A673 (cell line): ENCODE measurements at regions not wholly inside any gene's neighbourhood (a gene's known extent, or its start where the extent isn't known, plus 50 kb on each side); places are given as distances from the start of the nearest gene placed in this dataset.

ENCODE experiments used
- BruUV-seq: library from RNA; stranded (reverse); fragments of 400-500 nt; replicated peaks from 2 replicates; lab custom pipeline; 2021; lab: Mats Ljungman, UMichigan
- CTCF ChIA-PET: fragments of 300-600 bp; sonication (Branson Sonifier 250); formaldehyde crosslinking; loops from one replicate; lab custom pipeline; 2022; ENCODE audit warnings: antibody characterized with exemption; lab: Charles Lee
- POLR2A ChIA-PET: fragments of 300-600 bp; sonication (Branson Sonifier 250); formaldehyde crosslinking; loops from one replicate; lab custom pipeline; 2022; ENCODE audit warnings: antibody characterized with exemption; ENCODE audit not compliant: low non-redundant PET; lab: Charles Lee
- DNase-seq: peaks from one replicate; pipeline ENCODE4 v3.0.0-alpha.2; 2015; ENCODE audit warnings: low spot score
- H3K27ac ChIP-seq: fragments of 200-600 bp; sonication (generic); 2 replicates; pipeline ENCODE4 v1.5.1; 2016; ENCODE audit warnings: mixed run types, low read depth, mild to moderate bottlenecking, mixed read lengths, antibody characterized with exemption, low read length; ENCODE audit not compliant: poor library complexity, severe bottlenecking
- H3K27me3 ChIP-seq: fragments of 200-600 bp; sonication (generic); replicated peaks from 2 replicates; pipeline ENCODE4 v1.6.1; 2017; ENCODE audit warnings: mixed run types, low read depth, mild to moderate bottlenecking, mixed read lengths, antibody characterized with exemption, low read length; ENCODE audit not compliant: insufficient read depth, poor library complexity
- H3K36me3 ChIP-seq: fragments of 200-600 bp; sonication (generic); 2 replicates; pipeline ENCODE4 v1.6.1; 2016; ENCODE audit warnings: mixed run types, mild to moderate bottlenecking, mixed read lengths, antibody characterized with exemption, low read length; ENCODE audit not compliant: insufficient read depth, poor library complexity, severe bottlenecking
- H3K4me1 ChIP-seq: fragments of 200-600 bp; sonication (generic); 2 replicates; pipeline ENCODE4 v1.6.1; 2017; ENCODE audit warnings: mixed run types, mild to moderate bottlenecking, mixed read lengths, antibody characterized with exemption, low read length; ENCODE audit not compliant: insufficient read depth, poor library complexity, severe bottlenecking
- H3K4me3 ChIP-seq: fragments of 200-600 bp; sonication (generic); 2 replicates; pipeline ENCODE4 v1.5.1; 2016; ENCODE audit warnings: low read depth, mixed run types, mild to moderate bottlenecking, mixed read lengths, low read length; ENCODE audit not compliant: poor library complexity, severe bottlenecking
- H3K9me3 ChIP-seq: fragments of 200-600 bp; sonication (generic); 2 replicates; pipeline ENCODE4 v1.6.1; 2016; ENCODE audit warnings: mixed run types, low read depth, mild to moderate bottlenecking, mixed read lengths, antibody characterized with exemption, low read length; ENCODE audit not compliant: poor library complexity, severe bottlenecking
- CTCF ChIP-seq: fragments of 300-800, 200-600 bp; sonication (generic); conservative IDR thresholded peaks from 2 replicates; pipeline ENCODE4 v1.5.1; 2017; ENCODE audit warnings: low read depth, mild to moderate bottlenecking, antibody characterized with exemption, low read length, moderate library complexity, mixed read lengths
- EZH2 ChIP-seq: fragments of 200-600 bp; sonication (generic); IDR thresholded peaks from 2 replicates; pipeline ENCODE4 v1.6.1; 2017; ENCODE audit warnings: borderline replicate concordance, low read depth, mild to moderate bottlenecking, mixed read lengths, antibody characterized with exemption, low read length; ENCODE audit not compliant: poor library complexity, severe bottlenecking
- intact Hi-C: fragments of 100-400 bp; cut with micrococcal nuclease; formaldehyde crosslinking; loops from one replicate; pipeline ENCODE4 v1.10.0; 2022; ENCODE audit not compliant: unreplicated experiment

- ChIA-PET POLR2A (no interaction called here), CTCF (no interaction called here)
- H3K27ac ChIP-seq: no peak overlapping the region
- H3K4me1 ChIP-seq: no peaks in the 10 kb centered on the region
- no peak for TF ChIP-seq EZH2
- no peak for TF ChIP-seq CTCF
- H3K9me3 ChIP-seq: no peaks in the 10 kb centered on the region
- no TSS peak for BruUV-seq
- no peaks in the 10 kb centered on the region for H3K27me3 ChIP-seq
- H3K4me3 ChIP-seq: no peak overlapping the region
- H3K36me3 ChIP-seq: no peaks in the 10 kb centered on the region
- intact Hi-C loops: no loop called here
- no peak for DNase-seq
Observed at GRCh38 chr16:66035096-66035495, 331.4 kb upstream of the CDH5 start.

- intact Hi-C loops: no loop called here
- no peak for TF ChIP-seq EZH2
- TF ChIP-seq CTCF: no peak
- POLR2A ChIA-PET: no interaction called here
- CTCF ChIA-PET: no interaction called here
- H3K9me3 ChIP-seq: no peaks in the 10 kb centered on the region
- no peaks in the 10 kb centered on the region for H3K4me1 ChIP-seq
- BruUV-seq: no TSS peak
- no peak for DNase-seq
- no peaks in the 10 kb centered on the region for H3K27me3 ChIP-seq
- no peak overlapping the region for H3K27ac ChIP-seq
- no peak overlapping the region for H3K4me3 ChIP-seq
- no peaks in the 10 kb centered on the region for H3K36me3 ChIP-seq
Observed at GRCh38 chr16:66032841-66033240, 333.6 kb upstream of the CDH5 start.

DNA sequence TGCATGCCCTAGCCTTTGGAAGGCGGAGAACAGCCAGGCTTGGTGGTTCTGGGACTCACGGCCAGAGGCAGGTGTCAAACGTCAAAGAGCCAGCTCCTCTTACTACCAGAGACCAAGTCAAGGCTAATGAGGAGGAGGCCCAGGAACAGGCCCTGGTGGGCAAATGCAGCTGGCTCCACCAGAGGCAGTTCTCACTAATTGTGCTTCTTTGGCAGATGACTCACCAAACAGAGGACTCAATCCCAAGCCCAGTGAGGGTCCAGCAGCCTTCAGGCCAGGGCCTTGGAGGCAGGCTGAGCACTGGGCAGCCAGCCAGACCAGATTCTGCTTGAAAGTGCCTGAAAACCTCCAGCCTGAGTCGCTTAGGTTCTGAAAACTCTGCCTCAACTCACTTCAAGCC, 336.5 kb upstream of the CDH5 start:
- POLR2A ChIA-PET: no interaction called here

More for the DNA sequence above, 336.5 kb upstream of the CDH5 start:
- H3K27ac ChIP-seq: no peak overlapping the region
- DNase-seq: no peak
- no peak overlapping the region for H3K4me3 ChIP-seq
- H3K27me3 ChIP-seq: no peaks in the 10 kb centered on the region
- no TSS peak for BruUV-seq
- intact Hi-C loops: no loop called here
- H3K9me3 ChIP-seq: no peaks in the 10 kb centered on the region
- CTCF ChIA-PET: no interaction called here
- H3K4me1 ChIP-seq: no peaks in the 10 kb centered on the region
- no peaks in the 10 kb centered on the region for H3K36me3 ChIP-seq
- no peak for TF ChIP-seq EZH2
- no peak for TF ChIP-seq CTCF
